ENCODE measurements at regions not wholly inside any gene's neighbourhood (a gene's known extent, or its start where the extent isn't known, plus 50 kb on each side); places are given as distances from the start of the nearest gene placed in this dataset.

DNA sequence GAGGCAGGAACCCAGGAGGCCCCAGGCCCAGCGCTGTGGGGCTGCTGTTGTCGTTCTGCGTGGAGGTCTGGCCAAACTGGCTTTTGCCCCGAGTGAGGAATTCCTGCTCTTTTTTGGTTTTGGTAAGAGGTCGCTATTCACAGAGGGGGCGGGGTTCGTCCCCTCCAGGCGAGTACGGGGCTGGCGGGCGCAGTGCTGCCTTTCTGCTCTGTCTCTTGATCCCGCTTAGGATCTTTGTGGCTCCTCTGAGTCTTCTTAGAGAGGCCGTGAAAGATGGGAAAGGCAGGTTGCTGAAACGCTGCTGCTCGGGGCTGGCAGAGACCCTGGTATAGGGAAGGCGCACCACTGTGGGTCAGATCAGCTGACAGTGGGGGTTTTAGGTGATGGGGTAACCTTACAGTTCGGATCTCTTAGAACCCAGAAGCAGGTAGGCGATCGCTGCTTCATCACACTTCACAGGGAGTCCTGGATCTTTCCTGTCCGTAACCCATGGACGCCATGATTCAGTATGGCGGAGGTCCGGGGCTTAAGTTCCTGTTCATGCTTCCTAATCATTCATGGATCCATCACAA lies 136.7 kb downstream of the KIF20B start:
- DNase-seq (ENCODE audit: low read depth), result no peak
- TF ChIP-seq, protein P1, sequence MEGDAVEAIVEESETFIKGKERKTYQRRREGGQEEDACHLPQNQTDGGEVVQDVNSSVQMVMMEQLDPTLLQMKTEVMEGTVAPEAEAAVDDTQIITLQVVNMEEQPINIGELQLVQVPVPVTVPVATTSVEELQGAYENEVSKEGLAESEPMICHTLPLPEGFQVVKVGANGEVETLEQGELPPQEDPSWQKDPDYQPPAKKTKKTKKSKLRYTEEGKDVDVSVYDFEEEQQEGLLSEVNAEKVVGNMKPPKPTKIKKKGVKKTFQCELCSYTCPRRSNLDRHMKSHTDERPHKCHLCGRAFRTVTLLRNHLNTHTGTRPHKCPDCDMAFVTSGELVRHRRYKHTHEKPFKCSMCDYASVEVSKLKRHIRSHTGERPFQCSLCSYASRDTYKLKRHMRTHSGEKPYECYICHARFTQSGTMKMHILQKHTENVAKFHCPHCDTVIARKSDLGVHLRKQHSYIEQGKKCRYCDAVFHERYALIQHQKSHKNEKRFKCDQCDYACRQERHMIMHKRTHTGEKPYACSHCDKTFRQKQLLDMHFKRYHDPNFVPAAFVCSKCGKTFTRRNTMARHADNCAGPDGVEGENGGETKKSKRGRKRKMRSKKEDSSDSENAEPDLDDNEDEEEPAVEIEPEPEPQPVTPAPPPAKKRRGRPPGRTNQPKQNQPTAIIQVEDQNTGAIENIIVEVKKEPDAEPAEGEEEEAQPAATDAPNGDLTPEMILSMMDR (IDR thresholded peaks at IDR 0.05; ENCODE audit: insufficient read depth, low read length, severe bottlenecking), result no peak
- no peaks in the 10 kb centered on the region for H3K27me3 ChIP-seq (ENCODE audit: control insufficient read depth, insufficient read depth, low read length)
- H3K36me3 ChIP-seq (ENCODE audit: control insufficient read depth, insufficient read depth, low read length), result no peaks in the 10 kb centered on the region
- peak overlapping the region; percentile 72 for H3K4me3 ChIP-seq (ENCODE audit: low read depth, low read length)
- FAIRE-seq, result no peak

DNA sequence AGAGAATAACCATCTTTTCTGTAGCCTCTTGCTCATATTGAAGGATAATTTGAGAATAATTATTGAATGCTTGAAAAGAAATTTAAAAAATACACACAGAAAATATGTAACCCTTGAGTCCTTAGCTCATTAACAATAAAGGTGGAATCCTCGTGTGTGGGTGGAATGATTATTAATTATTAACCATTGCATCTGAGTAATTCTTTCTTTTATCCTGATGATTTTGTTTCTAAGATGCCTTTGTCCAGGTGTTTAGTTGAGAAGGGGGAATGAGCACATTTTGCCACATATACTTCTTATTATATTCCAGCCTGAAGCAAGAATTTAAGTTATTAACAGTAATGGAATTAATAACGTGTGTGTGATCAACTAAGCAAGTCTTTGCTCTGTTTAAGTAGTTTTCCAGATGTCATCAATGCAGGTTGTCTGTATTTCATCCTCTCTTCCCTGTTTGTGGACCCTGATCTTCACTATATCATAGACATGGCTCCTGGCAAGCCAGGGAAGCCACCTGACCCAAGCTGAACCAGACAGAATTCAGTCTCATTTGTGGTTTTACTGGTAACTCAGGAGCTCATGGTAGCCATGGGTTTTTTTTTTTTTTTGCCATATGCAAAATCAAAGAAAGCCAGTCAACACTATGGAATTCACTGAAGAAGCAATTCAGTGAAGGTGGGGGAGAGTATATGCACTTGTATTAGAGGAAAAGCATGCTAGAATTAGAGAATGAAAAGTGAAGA lies 144.3 kb downstream of the KIF20B start:
- Histone ChIP-seq H3K36me3 (ENCODE audit: control insufficient read depth, insufficient read depth, low read length) (no peaks in the 10 kb centered on the region), H3K4me3 (ENCODE audit: low read depth, low read length) (no peak overlapping the region), H3K27me3 (ENCODE audit: control insufficient read depth, insufficient read depth, low read length) (no peaks in the 10 kb centered on the region)
- FAIRE-seq (no peak), DNase-seq (ENCODE audit: low read depth) (peak; percentile 81)
- TF ChIP-seq, protein P1 (IDR thresholded peaks at IDR 0.05; ENCODE audit: insufficient read depth, low read length, severe bottlenecking), result no peak

DNA sequence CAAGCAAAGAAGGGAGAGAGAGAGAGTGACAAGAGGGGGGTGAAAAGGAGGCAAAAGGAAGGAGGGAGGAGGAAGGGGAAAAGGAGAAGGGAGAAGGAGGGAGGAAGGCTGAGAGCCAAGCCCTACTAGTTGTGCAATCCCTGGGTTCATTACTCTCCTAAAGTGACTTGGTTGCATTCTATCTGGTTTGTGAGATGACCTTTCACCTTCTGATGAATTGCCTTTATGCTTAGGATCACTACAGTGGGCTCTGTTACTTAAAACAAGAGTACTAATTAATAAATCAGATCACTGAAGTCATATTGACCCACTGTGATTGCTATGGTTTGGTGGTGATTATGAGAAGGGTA lies 144.9 kb downstream of the KIF20B start:
- FAIRE-seq (no peak), DNase-seq (ENCODE audit: low read depth) (peak; percentile 49)
- TF ChIP-seq, protein P1 (IDR thresholded peaks at IDR 0.05; ENCODE audit: insufficient read depth, low read length, severe bottlenecking), result no peak
- no peaks in the 10 kb centered on the region for H3K27me3 ChIP-seq (ENCODE audit: control insufficient read depth, insufficient read depth, low read length)
- no peak overlapping the region for H3K4me3 ChIP-seq (ENCODE audit: low read depth, low read length)
- H3K36me3 ChIP-seq (ENCODE audit: control insufficient read depth, insufficient read depth, low read length), result no peaks in the 10 kb centered on the region

DNA sequence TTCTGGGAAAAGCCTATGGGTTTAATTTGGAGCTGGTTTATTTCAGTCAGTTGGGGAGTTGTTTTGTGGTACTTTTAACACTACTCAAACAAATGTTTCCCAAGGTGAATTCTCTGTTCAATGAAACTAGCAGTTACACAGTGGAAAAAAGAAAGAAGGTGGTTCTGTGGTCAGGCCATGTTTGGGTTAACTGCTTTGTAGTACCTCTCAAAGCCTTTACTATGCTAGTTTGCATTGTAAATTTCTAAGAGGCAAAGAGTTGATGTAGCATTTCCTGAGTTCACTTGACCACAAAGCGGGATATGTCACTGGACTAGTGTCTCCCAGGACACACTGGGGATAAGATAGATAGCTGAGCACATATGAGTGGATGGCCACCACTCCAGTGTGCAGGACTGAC lies 145.4 kb downstream of the KIF20B start:
- no peak for FAIRE-seq
- Histone ChIP-seq H3K27me3 (ENCODE audit: control insufficient read depth, insufficient read depth, low read length) (no peaks in the 10 kb centered on the region), H3K36me3 (ENCODE audit: control insufficient read depth, insufficient read depth, low read length) (no peaks in the 10 kb centered on the region), H3K4me3 (ENCODE audit: low read depth, low read length) (no peak overlapping the region)
- no peak for DNase-seq (ENCODE audit: low read depth)
- TF ChIP-seq, protein P1 (IDR thresholded peaks at IDR 0.05; ENCODE audit: insufficient read depth, low read length, severe bottlenecking), result no peak

DNA sequence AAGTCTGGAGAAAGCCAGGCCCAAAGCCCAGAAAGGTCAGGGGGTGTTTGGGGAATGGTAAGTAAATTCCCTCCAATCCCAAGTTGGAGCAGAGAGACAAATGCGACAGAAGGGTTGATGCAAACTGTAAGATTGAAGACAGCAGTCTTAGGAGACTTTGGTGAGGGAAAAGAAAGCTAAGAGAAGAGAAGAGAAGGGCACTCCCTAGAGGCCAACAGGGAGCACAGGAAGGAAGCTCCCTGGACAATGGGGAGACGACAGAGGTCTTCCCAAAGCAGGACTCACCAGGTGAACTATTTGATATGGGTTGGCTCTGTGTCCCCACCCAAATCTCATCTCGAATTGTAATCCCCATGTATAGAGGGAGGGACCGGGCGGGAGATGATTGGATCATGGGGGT lies 151.5 kb downstream of the KIF20B start:
- DNase-seq (ENCODE audit: low read depth) (no peak), FAIRE-seq (no peak)
- no peak overlapping the region for H3K4me3 ChIP-seq (ENCODE audit: low read depth, low read length)
- TF ChIP-seq, protein P1 (IDR thresholded peaks at IDR 0.05; ENCODE audit: insufficient read depth, low read length, severe bottlenecking), result no peak
- no peaks in the 10 kb centered on the region for H3K36me3 ChIP-seq (ENCODE audit: control insufficient read depth, insufficient read depth, low read length)
- H3K27me3 ChIP-seq (ENCODE audit: control insufficient read depth, insufficient read depth, low read length), result no peaks in the 10 kb centered on the region

DNA sequence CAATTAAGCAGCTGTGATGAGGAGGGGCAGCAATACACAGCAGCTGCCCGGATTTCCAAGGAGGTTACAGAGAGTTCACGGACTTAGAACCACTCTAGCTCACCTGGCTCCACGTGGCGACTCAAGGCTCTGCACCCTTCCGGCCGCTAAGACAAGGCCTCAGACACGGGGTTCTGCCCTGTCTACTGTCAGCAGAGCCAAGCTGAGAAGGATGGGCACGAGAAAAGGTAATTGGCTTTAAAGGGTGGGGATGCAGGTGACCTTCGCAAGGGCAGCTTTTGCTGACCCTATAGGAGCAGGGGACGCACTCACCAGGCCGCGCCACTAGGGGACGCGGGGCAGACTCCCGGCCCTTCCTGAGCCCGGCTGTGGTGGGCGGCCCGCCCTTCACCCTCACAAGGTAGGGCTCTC lies 152.4 kb downstream of the KIF20B start:
- H3K4me3 ChIP-seq (ENCODE audit: low read depth, low read length), result no peak overlapping the region
- DNase-seq (ENCODE audit: low read depth) (no peak), FAIRE-seq (no peak)
- H3K36me3 ChIP-seq (ENCODE audit: control insufficient read depth, insufficient read depth, low read length), result no peaks in the 10 kb centered on the region
- TF ChIP-seq, protein P1 (IDR thresholded peaks at IDR 0.05; ENCODE audit: insufficient read depth, low read length, severe bottlenecking), result peak; percentile 21
- no peaks in the 10 kb centered on the region for H3K27me3 ChIP-seq (ENCODE audit: control insufficient read depth, insufficient read depth, low read length)
